Peyer's patch (tissue), 4 donors: ENCODE measurements at regions not wholly inside any gene's neighbourhood (a gene's known extent, or its start where the extent isn't known, plus 50 kb on each side); places are given as distances from the start of the nearest gene placed in this dataset.

ENCODE experiments used
- DNase-seq, 3 donors: peaks; one replicate each; pipeline ENCODE4 v3.0.0-alpha.2; 2017 to 2019
- H3K27ac ChIP-seq, 4 donors: fragments of 200-600 bp; sonication (generic); one replicate each; pipeline ENCODE4 v1.5.1; 2016 to 2019
- H3K27me3 ChIP-seq, 2 donors: fragments of 200-600 bp; sonication (generic); one replicate each; pipeline ENCODE4 v1.5.1; 2019
- H3K36me3 ChIP-seq, 3 donors: fragments of 200-600 bp; sonication (generic); one replicate each; pipeline ENCODE4 v1.5.1; 2016 to 2019
- H3K4me1 ChIP-seq, 4 donors: fragments of 200-600 bp; sonication (generic); one replicate each; pipeline ENCODE4 v1.5.1; 2016 to 2019
- H3K4me3 ChIP-seq, 4 donors: fragments of 200-600 bp; sonication (generic); 1 replicate in 3 of 4; 2 replicates in 1 of 4; pipeline ENCODE4 v1.5.1; 2016 to 2019; ENCODE audit warnings: mild to moderate bottlenecking in 1 of 4
- H3K9me3 ChIP-seq, 4 donors: fragments of 200-600 bp; sonication (generic); one replicate each; pipeline ENCODE4 v1.5.1; 2016 to 2019; ENCODE audit warnings: mild to moderate bottlenecking in 1 of 4
- POLR2A ChIP-seq, 2 donors: fragments of 450-650 bp; IDR thresholded peaks; one replicate each; pipeline ENCODE4 v1.5.1; 2017; ENCODE audit warnings: antibody characterized with exemption in 2 of 2, mild to moderate bottlenecking in 2 of 2, moderate library complexity in 2 of 2
- TF ChIP-seq, protein P1 (sequence below), 6 experiments: fragments of 450-650 bp in 4 of 6; fragments of 200-600 bp in 2 of 6; sonication (generic) in 1 of 6; IDR thresholded peaks; one replicate each; pipeline ENCODE4 v1.5.1; 2017 to 2019; ENCODE audit warnings: antibody characterized with exemption in 6 of 6, mild to moderate bottlenecking in 3 of 6, moderate library complexity in 1 of 6

DNA sequence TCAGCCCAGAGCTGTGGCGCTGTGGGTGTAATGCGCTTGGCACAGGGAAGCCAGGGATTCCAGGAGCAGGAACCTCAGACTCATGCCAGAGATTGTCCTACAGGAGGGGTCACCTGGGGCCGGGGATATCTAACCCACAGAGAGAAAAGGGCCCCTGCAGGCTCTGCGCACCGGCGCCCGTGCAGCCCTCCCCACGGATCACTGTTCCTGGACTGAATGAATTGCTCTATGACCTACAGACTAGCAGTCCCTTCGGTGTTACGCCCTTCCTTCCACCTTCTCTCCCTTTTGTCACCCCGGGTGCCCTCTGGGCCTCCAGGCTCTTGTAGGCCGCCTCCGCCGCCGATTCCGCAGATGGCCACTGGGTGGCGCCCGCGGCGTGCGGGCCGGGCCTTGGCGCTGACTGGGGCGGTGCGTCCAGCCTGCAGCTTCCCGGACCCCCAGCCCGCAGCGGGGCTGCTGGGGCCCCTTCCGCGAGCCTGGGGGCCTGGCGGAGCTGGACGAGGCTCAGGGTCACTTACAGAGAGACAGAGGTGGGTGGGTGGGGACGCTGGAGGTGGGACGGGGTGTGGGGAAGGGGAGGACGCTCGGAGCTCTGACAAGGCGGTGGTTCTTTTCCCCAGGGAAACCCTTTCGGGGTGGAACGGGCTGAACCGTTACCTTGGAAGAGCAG is 101.3 kb downstream of the IER5 start:
- TF ChIP-seq, protein P1, sequence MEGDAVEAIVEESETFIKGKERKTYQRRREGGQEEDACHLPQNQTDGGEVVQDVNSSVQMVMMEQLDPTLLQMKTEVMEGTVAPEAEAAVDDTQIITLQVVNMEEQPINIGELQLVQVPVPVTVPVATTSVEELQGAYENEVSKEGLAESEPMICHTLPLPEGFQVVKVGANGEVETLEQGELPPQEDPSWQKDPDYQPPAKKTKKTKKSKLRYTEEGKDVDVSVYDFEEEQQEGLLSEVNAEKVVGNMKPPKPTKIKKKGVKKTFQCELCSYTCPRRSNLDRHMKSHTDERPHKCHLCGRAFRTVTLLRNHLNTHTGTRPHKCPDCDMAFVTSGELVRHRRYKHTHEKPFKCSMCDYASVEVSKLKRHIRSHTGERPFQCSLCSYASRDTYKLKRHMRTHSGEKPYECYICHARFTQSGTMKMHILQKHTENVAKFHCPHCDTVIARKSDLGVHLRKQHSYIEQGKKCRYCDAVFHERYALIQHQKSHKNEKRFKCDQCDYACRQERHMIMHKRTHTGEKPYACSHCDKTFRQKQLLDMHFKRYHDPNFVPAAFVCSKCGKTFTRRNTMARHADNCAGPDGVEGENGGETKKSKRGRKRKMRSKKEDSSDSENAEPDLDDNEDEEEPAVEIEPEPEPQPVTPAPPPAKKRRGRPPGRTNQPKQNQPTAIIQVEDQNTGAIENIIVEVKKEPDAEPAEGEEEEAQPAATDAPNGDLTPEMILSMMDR (IDR thresholded peaks at IDR 0.05), result peak; percentile 70 to 98 (median 94)
- TF ChIP-seq POLR2A (IDR thresholded peaks at IDR 0.05), result no peak
- Histone ChIP-seq H3K4me1 (peaks cover 0 to 12% (median 7%) of the 10 kb centered on the region in 4 donors), H3K27ac (no peak overlapping the region), H3K4me3 (peak overlapping the region in 3 of 4 donors; percentile 13 to 47 (median 28)), H3K9me3 (peaks cover 0 to 4% (median 0%) of the 10 kb centered on the region in 4 donors), H3K27me3 (no peaks in the 10 kb centered on the region), H3K36me3 (no peaks in the 10 kb centered on the region)
- DNase-seq, result peak; percentile 58 to 87 (median 84)

DNA sequence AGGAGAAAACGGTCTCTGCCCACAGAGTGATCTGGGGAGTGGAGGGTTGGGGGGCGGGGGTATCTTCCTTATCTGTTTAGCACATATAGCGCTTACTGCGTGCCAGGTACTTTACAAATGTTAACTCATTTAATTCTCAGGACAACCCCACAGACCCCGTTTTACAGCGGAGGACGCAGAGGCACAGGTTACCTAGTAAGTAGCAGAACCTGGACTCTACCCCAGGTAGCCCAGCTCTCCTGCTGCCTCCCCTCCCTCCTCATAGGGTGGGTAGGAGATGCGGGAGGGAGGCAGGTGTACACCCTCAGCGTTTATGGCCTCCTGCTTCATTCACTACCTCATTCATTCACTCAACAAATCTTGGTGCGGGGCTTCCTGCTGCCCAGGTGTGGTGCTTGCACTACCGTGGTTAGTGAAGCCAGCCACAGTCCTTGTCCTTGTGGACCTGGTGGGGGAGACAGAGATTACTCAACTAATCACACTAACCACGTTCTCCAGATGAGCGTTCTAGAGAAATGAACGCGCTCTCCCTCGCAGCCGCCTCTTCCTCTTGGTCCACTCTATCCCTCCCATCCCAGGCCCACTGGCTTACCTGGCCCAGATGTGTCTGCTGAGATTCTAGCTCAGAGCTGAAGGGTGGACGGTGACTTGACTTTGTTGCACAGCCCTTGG is 102.0 kb downstream of the IER5 start:
- TF ChIP-seq POLR2A (IDR thresholded peaks at IDR 0.05), result no peak
- TF ChIP-seq, protein P1 (IDR thresholded peaks at IDR 0.05), result no peak
- Histone ChIP-seq H3K27ac (no peak overlapping the region), H3K27me3 (no peaks in the 10 kb centered on the region), H3K9me3 (peaks cover 0 to 4% (median 0%) of the 10 kb centered on the region in 4 donors), H3K4me3 (peak overlapping the region in 2 of 4 donors; percentile 28 to 47), H3K4me1 (peaks cover 0 to 12% (median 7%) of the 10 kb centered on the region in 4 donors), H3K36me3 (no peaks in the 10 kb centered on the region)
- no peak for DNase-seq

DNA sequence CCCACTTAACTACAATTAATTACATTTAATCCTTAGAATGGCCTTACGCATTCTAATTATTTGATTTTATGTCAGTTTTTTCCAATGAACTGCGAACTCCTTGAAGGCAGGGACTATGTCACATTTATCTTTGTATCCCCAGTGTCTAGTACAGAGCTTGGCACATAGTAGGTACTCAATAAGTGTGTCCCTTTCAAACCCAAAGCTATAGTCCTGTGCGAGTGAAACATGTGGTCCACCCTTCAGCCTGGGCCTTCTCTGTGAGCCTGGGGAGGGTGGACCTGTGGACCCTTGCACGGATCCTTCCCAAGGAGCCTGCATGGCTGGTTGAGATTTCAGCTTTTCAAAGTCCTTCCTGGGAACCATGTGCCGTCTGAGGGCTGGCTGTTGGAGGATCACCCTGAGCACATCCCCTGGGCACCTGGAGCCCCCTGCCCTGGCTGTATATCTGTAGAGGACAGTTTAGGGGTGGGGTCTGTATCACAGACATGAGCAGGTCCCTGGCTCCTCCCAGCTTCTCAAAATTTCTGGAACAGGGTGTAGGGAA is 103.1 kb downstream of the IER5 start:
- H3K27me3 ChIP-seq, result no peaks in the 10 kb centered on the region
- DNase-seq, result no peak
- TF ChIP-seq, protein P1 (IDR thresholded peaks at IDR 0.05), result no peak
- TF ChIP-seq POLR2A (IDR thresholded peaks at IDR 0.05), result no peak
- H3K4me3 ChIP-seq, result no peak overlapping the region
- H3K9me3 ChIP-seq, result peaks cover 0 to 4% (median 0%) of the 10 kb centered on the region in 4 donors
- H3K4me1 ChIP-seq, result peaks cover 0 to 12% (median 7%) of the 10 kb centered on the region in 4 donors
- H3K27ac ChIP-seq, result no peak overlapping the region
- H3K36me3 ChIP-seq, result no peaks in the 10 kb centered on the region

DNA sequence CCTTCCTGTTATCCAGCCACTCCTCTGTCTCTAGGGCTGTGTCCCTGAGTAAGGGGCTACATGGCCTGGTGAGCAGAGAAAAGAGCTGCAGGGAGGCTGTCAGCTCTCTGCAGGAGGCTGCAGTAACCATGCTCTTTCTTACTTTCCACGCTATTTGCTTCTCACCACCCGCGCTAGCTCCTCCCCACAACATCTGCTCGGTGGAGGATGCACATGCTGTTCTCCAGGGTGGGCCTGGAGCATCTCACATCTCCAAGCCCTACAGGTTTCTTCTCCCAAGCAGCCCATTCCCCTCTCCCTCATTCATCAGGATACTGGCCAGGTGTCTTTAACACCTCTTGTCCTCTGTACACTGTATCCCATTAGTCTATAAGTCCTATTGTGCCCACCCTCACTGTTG is 103.8 kb downstream of the IER5 start:
- peaks cover 0 to 12% (median 7%) of the 10 kb centered on the region in 4 donors for H3K4me1 ChIP-seq
- H3K36me3 ChIP-seq, result no peaks in the 10 kb centered on the region
- TF ChIP-seq POLR2A (IDR thresholded peaks at IDR 0.05), result no peak
- TF ChIP-seq, protein P1 (IDR thresholded peaks at IDR 0.05), result no peak
- no peaks in the 10 kb centered on the region for H3K27me3 ChIP-seq
- H3K27ac ChIP-seq, result no peak overlapping the region
- H3K4me3 ChIP-seq, result no peak overlapping the region
- no peak for DNase-seq
- peaks cover 0 to 4% (median 0%) of the 10 kb centered on the region in 4 donors for H3K9me3 ChIP-seq

DNA sequence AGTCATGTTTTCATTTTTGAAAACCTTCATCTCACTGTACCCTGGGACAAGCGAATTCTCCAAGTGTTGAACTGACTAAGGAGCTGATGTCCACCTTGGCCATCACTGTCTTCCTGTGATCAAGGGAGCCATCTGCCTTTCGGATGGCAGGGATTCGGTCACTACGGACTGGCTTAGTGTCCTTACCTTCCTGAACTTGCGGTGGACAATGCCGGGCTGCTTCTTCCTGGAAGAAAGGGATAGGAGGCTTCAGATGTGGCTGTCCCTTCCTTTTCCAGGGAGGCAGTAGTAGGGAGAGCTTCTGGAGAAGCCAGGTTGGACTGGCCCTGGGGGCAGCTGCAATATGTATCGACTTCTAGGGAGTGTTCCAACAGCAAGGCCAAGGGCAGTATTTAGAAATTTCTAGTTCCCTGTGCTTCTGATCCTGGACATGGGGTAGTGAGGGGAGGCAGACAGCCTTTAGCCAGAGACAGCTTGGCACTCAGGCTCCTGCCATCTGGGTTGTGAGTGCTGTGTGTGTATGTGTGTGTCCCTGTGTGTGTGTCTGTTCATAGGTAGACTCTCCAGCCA is 114.6 kb downstream of the IER5 start:
- H3K27ac ChIP-seq, result no peak overlapping the region
- H3K4me1 ChIP-seq, result no peaks in the 10 kb centered on the region
- no peak for DNase-seq
- no peaks in the 10 kb centered on the region for H3K27me3 ChIP-seq
- H3K4me3 ChIP-seq, result no peak overlapping the region
- no peaks in the 10 kb centered on the region for H3K36me3 ChIP-seq
- TF ChIP-seq, protein P1 (IDR thresholded peaks at IDR 0.05), result no peak
- TF ChIP-seq POLR2A (IDR thresholded peaks at IDR 0.05), result no peak
- H3K9me3 ChIP-seq, result no peaks in the 10 kb centered on the region
